ENCODE measurements at regions not wholly inside any gene's neighbourhood (a gene's known extent, or its start where the extent isn't known, plus 50 kb on each side); places are given as distances from the start of the nearest gene placed in this dataset.

- TF ChIP-seq, protein P1, sequence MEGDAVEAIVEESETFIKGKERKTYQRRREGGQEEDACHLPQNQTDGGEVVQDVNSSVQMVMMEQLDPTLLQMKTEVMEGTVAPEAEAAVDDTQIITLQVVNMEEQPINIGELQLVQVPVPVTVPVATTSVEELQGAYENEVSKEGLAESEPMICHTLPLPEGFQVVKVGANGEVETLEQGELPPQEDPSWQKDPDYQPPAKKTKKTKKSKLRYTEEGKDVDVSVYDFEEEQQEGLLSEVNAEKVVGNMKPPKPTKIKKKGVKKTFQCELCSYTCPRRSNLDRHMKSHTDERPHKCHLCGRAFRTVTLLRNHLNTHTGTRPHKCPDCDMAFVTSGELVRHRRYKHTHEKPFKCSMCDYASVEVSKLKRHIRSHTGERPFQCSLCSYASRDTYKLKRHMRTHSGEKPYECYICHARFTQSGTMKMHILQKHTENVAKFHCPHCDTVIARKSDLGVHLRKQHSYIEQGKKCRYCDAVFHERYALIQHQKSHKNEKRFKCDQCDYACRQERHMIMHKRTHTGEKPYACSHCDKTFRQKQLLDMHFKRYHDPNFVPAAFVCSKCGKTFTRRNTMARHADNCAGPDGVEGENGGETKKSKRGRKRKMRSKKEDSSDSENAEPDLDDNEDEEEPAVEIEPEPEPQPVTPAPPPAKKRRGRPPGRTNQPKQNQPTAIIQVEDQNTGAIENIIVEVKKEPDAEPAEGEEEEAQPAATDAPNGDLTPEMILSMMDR (IDR thresholded peaks at IDR 0.05; ENCODE audit: low read depth, low read length, missing control alignments): no peak
- DNase-seq (ENCODE audit: low read depth): no peak
- no peak overlapping the region for H3K4me3 ChIP-seq (ENCODE audit: low read depth, low read length)
These were observed 385.9 kb upstream of the LYPLAL1 start for GRCh38 chr1:218787826-218788225.

DNA sequence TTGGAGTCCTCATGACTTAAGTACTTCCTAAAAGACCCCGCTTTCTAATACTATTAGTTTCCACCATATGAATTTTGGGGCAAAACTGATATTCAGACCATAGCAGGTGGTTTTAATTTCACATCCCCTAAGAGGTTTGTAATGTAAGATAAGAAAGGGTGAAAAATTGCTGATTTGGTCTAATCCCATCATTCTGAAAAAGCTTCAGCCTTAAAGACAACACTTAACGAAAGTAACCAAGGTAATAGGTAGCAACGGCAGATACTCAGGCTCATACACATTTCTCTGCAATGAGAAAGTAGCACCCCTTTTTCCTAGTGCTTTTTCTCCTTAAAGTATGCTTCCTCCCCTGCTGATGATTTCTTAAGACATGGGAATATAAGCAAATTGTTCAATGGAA lies 376.9 kb upstream of the LYPLAL1 start:
- DNase-seq (ENCODE audit: low read depth): no peak
- no peak overlapping the region for H3K4me3 ChIP-seq (ENCODE audit: low read depth, low read length)
- TF ChIP-seq, protein P1 (IDR thresholded peaks at IDR 0.05; ENCODE audit: low read depth, low read length, missing control alignments): no peak

DNA sequence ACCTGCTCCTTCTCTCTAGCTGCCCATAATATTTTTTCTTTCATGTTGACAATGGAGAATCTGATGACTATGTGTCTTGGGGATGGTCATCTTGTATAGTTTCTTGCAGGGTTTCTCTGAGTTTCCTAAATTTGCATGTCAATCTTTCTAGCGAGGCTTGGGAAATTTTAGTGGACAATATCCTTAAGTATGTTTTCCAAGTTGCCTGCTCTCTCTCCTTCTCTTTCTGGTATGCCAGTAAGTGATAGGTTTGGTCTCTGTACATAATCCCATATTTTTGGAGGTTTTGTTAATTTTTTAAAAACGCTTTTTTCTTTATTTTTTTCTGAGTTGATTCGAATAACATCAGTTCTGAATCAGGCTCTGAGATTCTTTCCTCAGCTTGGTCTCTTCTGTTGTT lies 370.9 kb upstream of the LYPLAL1 start:
- no peak overlapping the region for H3K4me3 ChIP-seq (ENCODE audit: low read depth, low read length)
- no peak for DNase-seq (ENCODE audit: low read depth)
- TF ChIP-seq, protein P1 (IDR thresholded peaks at IDR 0.05; ENCODE audit: low read depth, low read length, missing control alignments): no peak

DNA sequence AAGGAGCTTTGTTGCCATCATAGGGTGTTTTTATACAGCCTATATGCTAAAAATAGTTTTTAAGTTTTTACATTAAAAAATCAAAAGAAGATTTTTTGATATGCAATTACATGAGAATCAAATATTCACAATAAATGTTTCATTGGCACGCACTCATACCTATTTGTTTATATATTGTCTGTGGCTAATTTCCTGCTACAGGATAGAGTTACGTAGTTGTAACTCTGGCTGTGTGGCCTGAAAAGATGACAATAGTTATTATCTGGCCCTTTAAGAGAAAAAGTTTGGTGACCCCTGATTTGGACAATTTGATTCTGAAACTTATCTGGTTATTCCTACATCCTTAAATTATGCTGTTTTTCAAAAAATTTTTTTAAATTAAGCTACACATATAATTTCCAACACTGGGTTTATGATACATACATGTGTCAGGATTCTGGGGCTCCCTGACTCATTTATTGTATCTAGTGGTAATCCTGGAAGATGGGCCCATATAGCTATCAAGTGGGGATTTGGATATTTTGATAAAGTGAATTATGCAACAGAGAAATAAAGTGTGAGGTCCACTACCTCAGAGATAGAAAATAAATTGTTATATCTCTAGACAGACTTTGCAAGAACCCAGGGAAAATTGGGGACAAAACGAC lies 370.2 kb upstream of the LYPLAL1 start:
- TF ChIP-seq, protein P1 (IDR thresholded peaks at IDR 0.05; ENCODE audit: low read depth, low read length, missing control alignments): no peak
- no peak for DNase-seq (ENCODE audit: low read depth)
- no peak overlapping the region for H3K4me3 ChIP-seq (ENCODE audit: low read depth, low read length)

- no peak overlapping the region for H3K4me3 ChIP-seq (ENCODE audit: low read depth, low read length)
- DNase-seq (ENCODE audit: low read depth): no peak
- TF ChIP-seq, protein P1 (IDR thresholded peaks at IDR 0.05; ENCODE audit: low read depth, low read length, missing control alignments): no peak
These were observed 369.5 kb upstream of the LYPLAL1 start for GRCh38 chr1:218804014-218804785.

DNA sequence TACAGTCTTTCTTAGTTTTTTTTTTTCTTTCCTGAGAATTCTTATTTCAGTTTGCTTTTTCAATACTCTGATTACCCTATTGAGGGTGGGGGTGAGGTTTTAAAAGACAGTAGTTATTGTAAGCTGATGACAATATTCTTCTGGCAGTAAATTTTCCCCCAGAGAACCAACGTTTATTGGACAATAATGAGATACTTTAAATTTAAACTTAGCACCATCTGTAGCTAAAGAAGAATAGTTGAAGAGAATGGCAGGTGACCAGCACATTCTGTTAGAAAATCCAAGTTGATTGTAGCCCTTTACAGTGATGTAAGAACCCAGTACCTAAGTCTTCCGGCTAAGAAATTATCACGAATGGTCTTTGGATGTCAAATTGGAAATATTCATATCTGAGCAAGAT lies 364.6 kb upstream of the LYPLAL1 start:
- H3K4me3 ChIP-seq (ENCODE audit: low read depth, low read length): no peak overlapping the region
- DNase-seq (ENCODE audit: low read depth): no peak
- TF ChIP-seq, protein P1 (IDR thresholded peaks at IDR 0.05; ENCODE audit: low read depth, low read length, missing control alignments): no peak

All from GM12864 (cell line).